Aorta (tissue), 5 donors: ENCODE measurements at regions not wholly inside any gene's neighbourhood (a gene's known extent, or its start where the extent isn't known, plus 50 kb on each side); places are given as distances from the start of the nearest gene placed in this dataset.

Source experiments
- ATAC-seq: fragments of 200-7000 bp; cut with Tn5 transposase; one replicate; pipeline ENCODE4 v1.9.1; 2022; ENCODE audit warnings: moderate library complexity; ENCODE audit not compliant: low FRiP score
- DNase-seq, 2 donors: peaks; one replicate each; pipeline ENCODE4 v3.0.0-alpha.2; 2020
- H3K27ac ChIP-seq, 2 donors: one replicate each; pipeline ENCODE4 v1.5.1; 2013; ENCODE audit warnings: low read length in 2 of 2, mild to moderate bottlenecking in 2 of 2, moderate library complexity in 2 of 2, control low read depth in 1 of 2, inconsistent platforms in 1 of 2, low read depth in 1 of 2
- H3K27me3 ChIP-seq, 2 donors: one replicate each; pipeline ENCODE4 v1.6.1; 2013; ENCODE audit warnings: control low read depth in 1 of 2, low read length in 1 of 2, mild to moderate bottlenecking in 1 of 2, moderate library complexity in 1 of 2; ENCODE audit not compliant: insufficient read depth in 2 of 2, control insufficient read depth in 1 of 2
- H3K36me3 ChIP-seq, 2 donors: one replicate each; pipeline ENCODE4 v1.6.1; 2013; ENCODE audit warnings: control low read depth in 1 of 2, low read length in 1 of 2, mild to moderate bottlenecking in 1 of 2; ENCODE audit not compliant: insufficient read depth in 2 of 2, control insufficient read depth in 1 of 2
- H3K4me1 ChIP-seq, 2 donors: one replicate each; pipeline ENCODE4 v1.6.1; 2013; ENCODE audit warnings: low read length in 2 of 2, control low read depth in 1 of 2, mild to moderate bottlenecking in 1 of 2, moderate library complexity in 1 of 2; ENCODE audit not compliant: insufficient read depth in 2 of 2, control insufficient read depth in 1 of 2
- H3K4me3 ChIP-seq, 2 donors: one replicate each; pipeline ENCODE4 v1.5.1; 2013; ENCODE audit warnings: low read length in 2 of 2, control low read depth in 1 of 2, mild to moderate bottlenecking in 1 of 2
- H3K9me3 ChIP-seq: one replicate; pipeline ENCODE4 v1.6.1; 2013; ENCODE audit warnings: mild to moderate bottlenecking, low read length; ENCODE audit not compliant: control insufficient read depth
- WGBS, 2 donors: extraction: QIAGEN DNeasy Blood & Tissue Kit; methylation state at CpG; one replicate each; pipeline ENCODE4 v1.1.7; 2013; 5-methylcytosine and 5-hydroxymethylcytosine counted together
- intact Hi-C, 2 donors: fragments of 100-400 bp; cut with DNase I; formaldehyde crosslinking; loops; one replicate each; pipeline versions ENCODE4 v1.14.2 to v1.15.0; 2022
- donor health status: healthy with polysubstance abuse.
- donor health status: Bipolar disorder and iron deficiency.
- donor health status: DM: no; HTN: no; CAD: no.
- donor health status: DM: no; HTN: no; CAD: no.
- donor health status: DM: yes; HTN: yes; CAD: no.

GRCh38 chr22:47630741-47631534, 868.5 kb downstream of the TBC1D22A start:
- H3K36me3 ChIP-seq, result no peaks in the 10 kb centered on the region
- peaks cover 3% of the 10 kb centered on the region for H3K9me3 ChIP-seq
- no peak overlapping the region for H3K4me3 ChIP-seq
- H3K27ac ChIP-seq, result no peak overlapping the region
- DNase-seq (no peak), ATAC-seq (no peak)
- intact Hi-C loops, result no loop called here
- WGBS, 2 donors, result 82 to 84% methylated on average over 22 of the region's 22 CpGs
- no peaks in the 10 kb centered on the region for H3K27me3 ChIP-seq
- H3K4me1 ChIP-seq, result no peaks in the 10 kb centered on the region

GRCh38 chr22:47629791-47630655, 867.6 kb downstream of the TBC1D22A start:
- no peak for DNase-seq
- intact Hi-C loops, result no loop called here

GRCh38 chr22:47629273-47629711, 866.8 kb downstream of the TBC1D22A start:
- Histone ChIP-seq H3K27me3 (no peaks in the 10 kb centered on the region), H3K27ac (no peak overlapping the region), H3K36me3 (no peaks in the 10 kb centered on the region), H3K9me3 (no peaks in the 10 kb centered on the region), H3K4me1 (no peaks in the 10 kb centered on the region), H3K4me3 (no peak overlapping the region)
- 65 to 67% methylated on average over 17 to 18 of the region's 18 CpGs for WGBS, 2 donors
- no peak for DNase-seq
- intact Hi-C loops, result no loop called here
- ATAC-seq, result no peak

More at GRCh38 chr22:47629791-47630655, 867.6 kb downstream of the TBC1D22A start:
- no peak for ATAC-seq
- WGBS, 2 donors, result 66 to 73% methylated on average over 11 of the region's 11 CpGs
- H3K9me3 ChIP-seq, result peaks cover 3% of the 10 kb centered on the region
- H3K27me3 ChIP-seq, result no peaks in the 10 kb centered on the region
- H3K4me3 ChIP-seq, result no peak overlapping the region
- H3K36me3 ChIP-seq, result no peaks in the 10 kb centered on the region
- H3K4me1 ChIP-seq, result no peaks in the 10 kb centered on the region
- no peak overlapping the region for H3K27ac ChIP-seq

DNA sequence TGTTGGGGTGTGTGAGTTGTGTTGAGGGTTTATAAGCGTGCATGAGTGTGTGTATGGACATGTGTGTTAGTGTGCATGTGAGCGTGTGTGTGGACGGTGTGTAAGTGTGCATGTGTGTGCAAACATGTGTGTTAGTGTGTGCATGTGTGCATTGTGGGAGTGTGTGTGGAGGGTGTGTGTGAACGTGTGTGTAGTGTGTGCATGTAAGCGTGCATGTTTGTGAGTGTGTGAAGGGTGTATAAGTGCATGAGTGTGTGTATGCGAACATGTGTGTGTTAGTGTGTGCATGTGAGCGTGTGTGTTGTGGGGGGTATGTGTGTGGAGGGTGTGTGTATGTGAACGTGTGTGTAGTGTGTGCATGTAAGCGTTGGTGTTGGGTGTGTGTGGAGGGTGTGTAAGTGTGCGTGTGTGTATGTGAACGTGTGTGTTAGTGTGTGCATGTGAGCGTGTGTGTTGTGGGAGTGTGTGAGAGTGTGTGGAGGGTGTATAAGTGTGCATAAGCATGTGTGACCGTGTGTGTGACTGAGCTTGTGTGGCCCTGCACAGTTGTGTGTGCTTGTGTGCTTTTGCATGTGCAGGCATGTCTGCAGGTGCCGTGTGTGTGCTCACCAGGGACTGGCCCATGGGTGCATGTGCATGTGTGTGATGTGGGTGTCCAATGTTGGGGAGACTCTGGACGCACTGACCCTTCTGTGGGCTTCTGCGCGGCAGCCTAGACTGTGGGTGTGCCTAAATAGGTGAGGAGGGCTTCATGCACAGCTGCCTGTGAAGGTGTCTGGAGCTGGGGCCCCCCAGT, 866.2 kb downstream of the TBC1D22A start:
- H3K27ac ChIP-seq, result no peak overlapping the region
- no peaks in the 10 kb centered on the region for H3K27me3 ChIP-seq
- WGBS, 2 donors, result 94 to 95% methylated on average over 17 of the region's 17 CpGs
- no peak overlapping the region for H3K4me3 ChIP-seq
- H3K4me1 ChIP-seq, result no peaks in the 10 kb centered on the region
- H3K36me3 ChIP-seq, result no peaks in the 10 kb centered on the region
- DNase-seq (no peak), ATAC-seq (no peak)
- intact Hi-C loops, result no loop called here
- no peaks in the 10 kb centered on the region for H3K9me3 ChIP-seq

DNA sequence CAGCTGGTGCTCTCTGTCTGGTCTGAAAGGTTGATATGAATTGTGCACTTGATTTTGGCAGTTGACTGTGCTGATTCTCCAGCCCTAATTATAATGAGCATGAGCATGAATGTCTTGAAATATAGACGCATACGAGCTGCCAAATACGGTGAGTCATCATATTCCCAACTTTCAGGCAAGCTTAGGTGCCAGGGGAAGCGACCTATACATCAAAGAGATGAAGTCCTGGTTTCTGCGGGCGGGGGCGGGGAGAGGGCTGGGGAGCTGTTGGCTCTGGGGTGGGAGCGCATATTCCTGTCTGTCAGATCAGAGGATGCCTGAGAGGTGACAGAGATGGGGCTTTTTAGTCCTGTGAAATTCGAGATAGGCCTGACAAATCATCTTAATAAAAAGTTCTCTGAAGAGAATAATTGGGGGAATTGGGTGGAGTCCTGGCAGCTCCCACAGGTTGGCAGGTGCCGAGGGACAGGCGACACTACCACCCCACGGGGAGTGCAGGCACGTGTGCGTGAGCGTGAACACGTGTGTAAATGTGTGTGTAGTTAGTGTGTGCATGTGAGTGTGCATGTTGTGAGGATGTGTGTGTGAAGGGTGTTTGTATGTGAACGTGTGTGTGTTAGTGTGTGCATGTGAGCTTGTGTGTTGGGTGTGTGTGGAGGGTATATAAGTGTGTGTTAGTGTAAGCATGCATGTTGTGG, 865.3 kb downstream of the TBC1D22A start:
- no peak overlapping the region for H3K4me3 ChIP-seq
- 62 to 63% methylated on average over 17 of the region's 17 CpGs for WGBS, 2 donors
- ATAC-seq (no peak), DNase-seq (no peak)
- H3K9me3 ChIP-seq, result no peaks in the 10 kb centered on the region
- no peaks in the 10 kb centered on the region for H3K36me3 ChIP-seq
- H3K4me1 ChIP-seq, result no peaks in the 10 kb centered on the region
- intact Hi-C loops, result no loop called here
- H3K27ac ChIP-seq, result no peak overlapping the region
- H3K27me3 ChIP-seq, result no peaks in the 10 kb centered on the region

DNA sequence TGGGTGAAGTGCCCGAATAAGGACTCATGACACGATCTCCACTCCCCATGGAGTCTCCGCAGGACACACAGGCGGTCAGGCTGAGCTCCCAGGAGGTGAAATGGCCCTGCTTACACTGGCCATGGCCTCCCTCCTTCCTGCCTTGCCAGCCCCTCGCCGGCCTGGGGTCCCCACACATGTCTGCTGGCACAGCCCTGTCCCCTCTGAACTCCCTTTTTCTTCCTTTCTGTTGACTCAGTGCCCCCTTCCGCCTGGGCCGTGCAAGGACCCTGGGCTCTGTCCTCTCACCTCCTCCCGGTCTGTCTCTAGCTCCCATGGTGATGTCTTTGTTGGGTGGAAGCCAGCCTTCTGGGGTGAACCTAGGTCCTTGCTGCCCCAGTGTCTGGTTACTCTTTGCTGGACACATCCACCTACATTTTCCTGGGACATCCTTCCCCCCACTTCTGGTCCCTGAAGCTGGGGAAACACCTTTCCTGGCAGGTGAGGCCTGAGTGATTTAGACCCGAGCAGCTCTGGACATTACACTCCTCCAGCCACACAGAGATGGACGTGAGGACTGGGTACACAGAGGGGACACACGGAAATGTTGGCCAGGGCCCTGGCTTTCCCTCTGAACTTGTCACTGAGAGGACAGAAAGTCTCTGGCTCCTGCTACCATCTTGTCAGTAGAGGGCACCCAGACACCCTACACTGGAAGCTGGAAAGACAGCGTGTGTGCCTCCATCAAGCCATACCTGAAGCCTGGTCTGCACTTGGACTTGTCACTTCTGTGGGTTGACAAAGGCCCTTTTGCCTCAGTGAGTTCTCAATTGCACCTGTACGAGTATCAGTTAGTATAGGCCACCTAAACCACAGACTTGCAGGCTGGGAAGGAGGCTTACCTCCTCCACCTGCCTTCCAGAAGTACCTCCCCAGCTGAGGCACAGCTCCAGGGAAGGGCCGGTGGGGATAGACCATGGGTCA, 864.3 kb downstream of the TBC1D22A start:
- DNase-seq (no peak), ATAC-seq (no peak)
- Histone ChIP-seq H3K27ac (no peak overlapping the region), H3K4me1 (no peaks in the 10 kb centered on the region), H3K4me3 (no peak overlapping the region), H3K9me3 (no peaks in the 10 kb centered on the region), H3K27me3 (no peaks in the 10 kb centered on the region), H3K36me3 (no peaks in the 10 kb centered on the region)
- intact Hi-C loops, result no loop called here
- WGBS, 2 donors, result 80 to 83% methylated on average over 15 of the region's 15 CpGs

- 81 to 83% methylated on average over 30 of the region's 30 CpGs for WGBS, 2 donors
- H3K27me3 ChIP-seq, result no peaks in the 10 kb centered on the region
- ATAC-seq (no peak), DNase-seq (no peak)
- intact Hi-C loops, result no loop called here
- no peaks in the 10 kb centered on the region for H3K4me1 ChIP-seq
- H3K4me3 ChIP-seq, result no peak overlapping the region
- no peaks in the 10 kb centered on the region for H3K9me3 ChIP-seq
- H3K36me3 ChIP-seq, result no peaks in the 10 kb centered on the region
- H3K27ac ChIP-seq, result no peak overlapping the region
Measured at GRCh38 chr22:47625531-47626427, 863.3 kb downstream of the TBC1D22A start.
